HEK293T (cell line): ENCODE measurements at regions not wholly inside any gene's neighbourhood (a gene's known extent, or its start where the extent isn't known, plus 50 kb on each side); places are given as distances from the start of the nearest gene placed in this dataset.

Experiments used
- BHLHE40 ChIP-seq: fragments of 450-650 bp; IDR thresholded peaks from 2 replicates; pipeline ENCODE4 v1.6.1; 2016; ENCODE audit warnings: mild to moderate bottlenecking, moderate library complexity, borderline replicate concordance
- ELF4 ChIP-seq: fragments of 450-650 bp; IDR thresholded peaks from 2 replicates; pipeline ENCODE4 v1.6.1; 2017; ENCODE audit warnings: antibody characterized with exemption
- FOXK2 ChIP-seq: fragments of 450-650 bp; IDR thresholded peaks from 2 replicates; pipeline ENCODE4 v1.6.1; 2016; ENCODE audit warnings: mild to moderate bottlenecking
- FOXM1 ChIP-seq: fragments of 450-650 bp; IDR thresholded peaks from 2 replicates; pipeline ENCODE4 v1.6.1; 2017; ENCODE audit warnings: mild to moderate bottlenecking, borderline replicate concordance
- HDGF ChIP-seq: fragments of 450-650 bp; IDR thresholded peaks from 2 replicates; pipeline ENCODE4 v1.6.1; 2017; ENCODE audit warnings: antibody characterized with exemption, borderline replicate concordance
- NFRKB ChIP-seq: fragments of 450-650 bp; IDR thresholded peaks from 2 replicates; pipeline ENCODE4 v1.6.1; 2016; ENCODE audit warnings: mild to moderate bottlenecking, moderate library complexity
- SP1 ChIP-seq: fragments of 450-650 bp; IDR thresholded peaks from 2 replicates; pipeline ENCODE4 v1.6.1; 2017
- SUZ12 ChIP-seq: fragments of 450-650 bp; IDR thresholded peaks from 2 replicates; pipeline ENCODE4 v1.6.1; 2016; ENCODE audit warnings: mild to moderate bottlenecking
- TARDBP ChIP-seq: fragments of 450-650 bp; IDR thresholded peaks from 2 replicates; pipeline ENCODE4 v1.6.1; 2016

DNA sequence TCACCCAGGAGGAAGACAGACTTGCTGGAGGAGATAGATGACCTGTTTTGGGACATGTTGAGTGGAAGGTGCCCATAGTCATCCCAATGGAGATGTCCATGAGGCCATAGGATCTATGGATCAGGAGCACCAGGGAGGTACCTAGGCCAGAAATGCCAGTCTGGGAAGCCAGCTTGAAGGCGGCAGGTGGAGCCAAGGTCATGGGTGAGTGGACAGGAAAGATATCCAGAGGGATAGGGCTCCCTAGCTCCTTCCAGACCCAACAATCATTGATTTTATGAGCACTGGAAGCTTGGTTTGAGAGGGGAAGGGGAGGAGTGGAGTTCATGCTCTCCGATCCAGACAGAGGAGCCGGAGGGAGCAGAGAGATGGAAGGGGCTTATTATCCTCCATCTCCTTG, 252.6 kb downstream of the CDK5RAP2 start:
- TF ChIP-seq ELF4 (no peak), FOXK2 (no peak), SP1 (no peak), TARDBP (no peak), FOXM1 (no peak), SUZ12 (no peak), NFRKB (no peak), HDGF (no peak), BHLHE40 (no peak)
